Calu3 (cell line): ENCODE measurements at regions not wholly inside any gene's neighbourhood (a gene's known extent, or its start where the extent isn't known, plus 50 kb on each side); places are given as distances from the start of the nearest gene placed in this dataset.

Source experiments
- BruUV-seq: library from RNA; stranded (reverse); fragments of 400-500 nt; replicated peaks from 2 replicates; lab custom pipeline; 2021; lab: Mats Ljungman, UMichigan
- CTCF ChIA-PET: fragments of 300-600 bp; sonication (Branson Sonifier 250); formaldehyde crosslinking; loops from one replicate; lab custom pipeline; 2022; ENCODE audit warnings: antibody characterized with exemption; lab: Charles Lee
- DNase-seq: peaks from one replicate; pipeline ENCODE4 v3.0.0; 2022
- H3K27ac Mint-ChIP-seq: one replicate; pipeline ENCODE4 v1.8.0; 2022; ENCODE audit warnings: mixed read lengths; ENCODE audit not compliant: unreplicated experiment
- H3K27me3 Mint-ChIP-seq: one replicate; pipeline ENCODE4 v1.8.0; 2022; ENCODE audit warnings: mixed read lengths; ENCODE audit not compliant: unreplicated experiment
- H3K36me3 Mint-ChIP-seq: one replicate; pipeline ENCODE4 v1.8.0; 2022; ENCODE audit warnings: mild to moderate bottlenecking, moderate library complexity, mixed read lengths; ENCODE audit not compliant: insufficient read depth, unreplicated experiment
- H3K4me1 Mint-ChIP-seq: one replicate; pipeline ENCODE4 v1.8.0; 2022; ENCODE audit warnings: mild to moderate bottlenecking, low read depth, mixed read lengths; ENCODE audit not compliant: unreplicated experiment
- H3K4me3 Mint-ChIP-seq: one replicate; pipeline ENCODE4 v1.8.0; 2022; ENCODE audit warnings: mild to moderate bottlenecking, low read depth, moderate library complexity, mixed read lengths; ENCODE audit not compliant: unreplicated experiment
- H3K9me3 Mint-ChIP-seq: one replicate; pipeline ENCODE4 v1.8.0; 2022; ENCODE audit warnings: low read depth, mixed read lengths; ENCODE audit not compliant: unreplicated experiment
- intact Hi-C: fragments of 100-400 bp; cut with micrococcal nuclease; formaldehyde crosslinking; loops from one replicate; pipeline ENCODE4 v1.10.0; 2022; ENCODE audit not compliant: unreplicated experiment
- TF ChIP-seq, protein P1 (sequence below): fragments of 200-600 bp; IDR thresholded peaks from one replicate; pipeline ENCODE4 v1.8.0; 2022; ENCODE audit warnings: antibody characterized with exemption; ENCODE audit not compliant: unreplicated experiment

DNA sequence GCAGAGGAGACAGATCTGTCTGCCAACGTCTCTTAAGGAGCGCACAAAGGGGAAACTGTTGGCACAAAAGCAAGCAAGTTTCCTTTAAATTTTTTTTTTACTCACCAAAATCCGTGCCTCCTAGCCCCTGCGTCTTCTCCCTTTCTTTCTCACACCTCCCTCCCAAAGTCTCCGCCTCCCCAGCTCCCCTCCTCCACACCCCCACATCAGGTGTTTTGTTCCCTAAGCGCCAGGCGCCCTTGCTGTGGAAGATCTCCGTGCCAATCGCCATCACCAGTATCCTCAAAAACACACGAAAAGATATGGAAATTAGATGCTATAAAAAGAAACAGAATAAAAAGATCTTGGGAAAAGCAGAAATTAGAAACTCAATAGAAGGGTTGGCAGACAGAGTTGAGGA is 87.6 kb downstream of the DRD1 start:
- peaks cover 15% of the 10 kb centered on the region for H3K9me3 Mint-ChIP-seq
- H3K27ac Mint-ChIP-seq: no peak overlapping the region
- no TSS peak for BruUV-seq
- TF ChIP-seq, protein P1, sequence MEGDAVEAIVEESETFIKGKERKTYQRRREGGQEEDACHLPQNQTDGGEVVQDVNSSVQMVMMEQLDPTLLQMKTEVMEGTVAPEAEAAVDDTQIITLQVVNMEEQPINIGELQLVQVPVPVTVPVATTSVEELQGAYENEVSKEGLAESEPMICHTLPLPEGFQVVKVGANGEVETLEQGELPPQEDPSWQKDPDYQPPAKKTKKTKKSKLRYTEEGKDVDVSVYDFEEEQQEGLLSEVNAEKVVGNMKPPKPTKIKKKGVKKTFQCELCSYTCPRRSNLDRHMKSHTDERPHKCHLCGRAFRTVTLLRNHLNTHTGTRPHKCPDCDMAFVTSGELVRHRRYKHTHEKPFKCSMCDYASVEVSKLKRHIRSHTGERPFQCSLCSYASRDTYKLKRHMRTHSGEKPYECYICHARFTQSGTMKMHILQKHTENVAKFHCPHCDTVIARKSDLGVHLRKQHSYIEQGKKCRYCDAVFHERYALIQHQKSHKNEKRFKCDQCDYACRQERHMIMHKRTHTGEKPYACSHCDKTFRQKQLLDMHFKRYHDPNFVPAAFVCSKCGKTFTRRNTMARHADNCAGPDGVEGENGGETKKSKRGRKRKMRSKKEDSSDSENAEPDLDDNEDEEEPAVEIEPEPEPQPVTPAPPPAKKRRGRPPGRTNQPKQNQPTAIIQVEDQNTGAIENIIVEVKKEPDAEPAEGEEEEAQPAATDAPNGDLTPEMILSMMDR: no peak
- DNase-seq: no peak
- H3K27me3 Mint-ChIP-seq: no peaks in the 10 kb centered on the region
- no peaks in the 10 kb centered on the region for H3K4me1 Mint-ChIP-seq
- CTCF ChIA-PET: no interaction called here
- intact Hi-C loops: no loop called here
- no peak overlapping the region for H3K4me3 Mint-ChIP-seq
- no peaks in the 10 kb centered on the region for H3K36me3 Mint-ChIP-seq

DNA sequence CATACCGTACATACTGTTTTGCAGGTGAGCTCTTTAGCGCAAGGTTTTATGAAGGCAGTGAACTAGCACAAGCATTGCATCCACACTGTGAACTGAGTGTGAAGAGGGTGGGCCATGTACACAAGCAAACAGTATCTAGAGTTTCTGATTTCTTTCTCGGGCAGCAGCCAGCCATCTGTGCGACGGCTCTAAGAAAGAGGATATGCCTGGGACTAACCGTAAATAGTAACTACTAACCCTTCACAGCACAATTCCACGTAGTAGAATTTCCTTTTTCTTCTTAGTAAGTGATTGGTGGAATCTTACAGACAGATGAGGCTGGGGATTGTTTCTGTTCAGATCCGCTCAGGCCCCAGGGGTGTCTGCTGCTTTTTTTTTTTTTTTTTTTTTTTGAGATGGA is 89.0 kb downstream of the DRD1 start:
- H3K9me3 Mint-ChIP-seq: peaks cover 16% of the 10 kb centered on the region
- H3K4me1 Mint-ChIP-seq: no peaks in the 10 kb centered on the region
- no TSS peak for BruUV-seq
- DNase-seq: no peak
- H3K27ac Mint-ChIP-seq: no peak overlapping the region
- peaks cover 4% of the 10 kb centered on the region for H3K36me3 Mint-ChIP-seq
- intact Hi-C loops: no loop called here
- CTCF ChIA-PET: interaction anchor here (0.6 kb wide), 3 partner anchors 27 to 433 kb away, joined by 3 read pairs; no protein-coding TSS in a partner anchor
- no peak overlapping the region for H3K4me3 Mint-ChIP-seq
- TF ChIP-seq, protein P1: no peak
- no peaks in the 10 kb centered on the region for H3K27me3 Mint-ChIP-seq

DNA sequence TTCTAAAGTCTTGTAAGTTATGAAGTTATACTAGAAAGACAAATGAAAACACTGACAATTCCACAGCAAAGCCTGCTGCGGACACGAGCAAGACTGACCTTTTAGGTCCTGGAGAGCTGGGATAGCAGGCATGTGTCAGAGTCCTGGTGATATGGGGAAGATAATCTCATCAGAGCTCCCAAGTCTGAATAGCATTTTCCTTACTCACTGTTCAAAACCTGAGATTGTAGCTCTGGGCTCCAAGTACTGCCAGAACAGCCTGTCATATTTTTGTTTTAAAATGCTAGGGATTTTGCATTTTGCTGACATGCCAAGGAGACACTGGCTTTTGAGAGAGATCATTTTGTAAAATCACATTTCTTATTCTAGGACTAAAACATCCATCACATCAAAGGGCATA is 90.1 kb downstream of the DRD1 start:
- CTCF ChIA-PET: interaction anchor here (0.6 kb wide), 1 partner anchor 755 kb away, joined by 3 read pairs; no protein-coding TSS in a partner anchor
- H3K27me3 Mint-ChIP-seq: no peaks in the 10 kb centered on the region
- TF ChIP-seq, protein P1: no peak
- H3K9me3 Mint-ChIP-seq: peaks cover 20% of the 10 kb centered on the region
- no TSS peak for BruUV-seq
- no peak for DNase-seq
- no peak overlapping the region for H3K27ac Mint-ChIP-seq
- no peaks in the 10 kb centered on the region for H3K4me1 Mint-ChIP-seq
- peaks cover 4% of the 10 kb centered on the region for H3K36me3 Mint-ChIP-seq
- H3K4me3 Mint-ChIP-seq: no peak overlapping the region
- intact Hi-C loops: no loop called here

DNA sequence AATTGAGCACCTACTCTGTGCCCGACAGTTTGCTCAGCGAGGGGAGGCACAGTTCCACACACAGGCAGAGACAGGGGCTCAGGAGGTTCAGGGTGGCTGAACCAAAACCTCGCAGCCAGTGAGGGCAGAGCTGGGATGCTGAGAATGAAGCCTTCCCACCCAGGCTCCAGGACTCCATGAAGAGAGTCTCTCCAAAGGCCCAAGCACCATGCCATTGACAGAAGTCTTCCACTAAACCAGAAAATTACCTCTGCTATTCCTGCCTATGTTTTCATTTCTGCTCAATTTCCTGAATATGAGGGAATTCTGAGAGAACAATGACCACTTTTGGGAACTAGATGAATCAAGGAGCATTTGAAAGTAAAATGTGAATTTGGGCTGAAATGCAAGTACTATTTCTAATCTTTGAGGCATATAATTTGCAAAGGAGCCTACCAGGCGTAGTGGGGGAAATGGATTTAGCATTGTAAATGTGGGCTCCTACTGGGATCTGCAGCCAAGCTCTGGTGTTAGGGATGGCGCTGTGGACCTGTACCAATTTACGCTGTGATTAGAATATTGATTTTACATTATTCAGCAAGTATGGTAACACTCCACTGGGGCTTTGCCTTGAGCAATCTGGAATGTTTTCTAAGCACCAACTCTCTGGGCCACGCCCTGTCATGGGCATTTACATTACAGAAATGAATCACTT is 91.9 kb downstream of the DRD1 start:
- Mint-ChIP-seq H3K9me3 (peaks cover 14% of the 10 kb centered on the region), H3K27me3 (no peaks in the 10 kb centered on the region), H3K4me1 (no peaks in the 10 kb centered on the region), H3K4me3 (no peak overlapping the region), H3K27ac (no peak overlapping the region), H3K36me3 (peaks cover 8% of the 10 kb centered on the region)
- no peak for DNase-seq
- CTCF ChIA-PET: no interaction called here
- TF ChIP-seq, protein P1: no peak
- intact Hi-C loops: no loop called here
- no TSS peak for BruUV-seq
